Pancreas (tissue), 10 donors: ENCODE measurements at regions not wholly inside any gene's neighbourhood (a gene's known extent, or its start where the extent isn't known, plus 50 kb on each side); places are given as distances from the start of the nearest gene placed in this dataset.

Source experiments
- ATAC-seq, 4 donors: fragments of 200-7000 bp; cut with Tn5 transposase; one replicate each; pipeline versions ENCODE4 v1.8.0 to v1.9.1; 2020; ENCODE audit warnings: mild to moderate bottlenecking in 4 of 4, moderate library complexity in 4 of 4
- DNase-seq, 6 donors: peaks; one replicate each; pipeline ENCODE4 v3.0.0-alpha.2; 2020
- FAIRE-seq: peaks from 2 replicates; lab custom pipeline; 2012; peaks lifted over from hg19 to GRCh38; lab: Jason Lieb, UNC
- H3K27ac ChIP-seq, 4 donors: fragments of 200-600 bp; sonication (generic); 1 replicate in 3 of 4; 2 replicates in 1 of 4; pipeline versions ENCODE4 v1.5.0 to v1.8.0; 2020
- H3K27me3 ChIP-seq, 4 donors: fragments of 200-600 bp; one replicate each; pipeline ENCODE4 v1.8.0; 2021
- H3K36me3 ChIP-seq, 3 donors: fragments of 200-600 bp; sonication (generic) in 1 of 3; one replicate each; pipeline versions ENCODE4 v1.5.0 to v1.8.0; 2020 to 2021
- H3K4me1 ChIP-seq, 3 donors: fragments of 200-600 bp; one replicate each; pipeline ENCODE4 v1.8.0; 2021
- H3K4me3 ChIP-seq, 4 donors: fragments of 200-600 bp; sonication (generic) in 2 of 4; one replicate each; pipeline versions ENCODE4 v1.5.0 to v1.8.0; 2020 to 2021
- H3K9me3 ChIP-seq, 4 donors: fragments of 200-600 bp; one replicate each; pipeline ENCODE4 v1.8.0; 2021
- WGBS, 2 donors: extraction: QIAGEN DNeasy Blood & Tissue Kit; methylation state at CpG; one replicate each; pipeline ENCODE4 v1.1.7; 2013; 5-methylcytosine and 5-hydroxymethylcytosine counted together
- intact Hi-C, 3 donors: fragments of 100-400 bp; cut with DNase I; formaldehyde crosslinking; loops; one replicate each; pipeline versions ENCODE4 v1.11.1 to v1.14.2; 2022
- TF ChIP-seq, protein P1 (sequence below), 4 donors: fragments of 200-600 bp; sonication (generic) in 3 of 4; IDR thresholded peaks; one replicate each; pipeline versions ENCODE4 v1.5.0 to v1.8.0; 2021; ENCODE audit warnings: antibody characterized with exemption in 4 of 4
- donor health status: healthy with polysubstance abuse.
- donor health status: DM: no; HTN: no; CAD: no; lungs with moderate emphysema.
- donor health status: DM: no; HTN: no; CAD: no.
- donor health status: control.
- donor health status: control.
- donor health status: Bipolar disorder and iron deficiency.
- donor health status: DM: yes; HTN: yes; CAD: no.
- donor health status: DM: no; HTN: no; CAD: no.
- donor health status: DM: no; HTN: no; CAD: no.
- donor health status: DM: yes; HTN: yes; CAD: no.

DNA sequence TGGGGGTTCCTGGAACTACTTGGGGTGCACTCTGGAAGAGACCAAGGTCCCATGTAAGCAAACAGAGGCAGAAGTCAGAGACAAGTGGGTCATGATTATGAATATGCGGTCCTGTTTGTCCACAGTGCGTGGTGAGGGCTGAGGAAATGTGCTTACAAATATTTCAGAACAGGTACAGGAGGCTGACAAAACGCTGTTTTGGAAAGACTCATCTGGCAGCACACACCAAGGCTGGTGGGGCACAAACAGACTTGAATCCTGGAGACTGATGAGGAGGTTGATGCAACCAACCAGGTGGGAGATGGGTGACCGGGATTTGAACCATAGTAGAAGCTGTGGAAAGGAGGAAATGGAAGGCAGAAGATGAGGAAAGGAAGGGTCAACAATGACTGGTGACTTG is 83.8 kb downstream of the ADRB2 start:
- TF ChIP-seq, protein P1, sequence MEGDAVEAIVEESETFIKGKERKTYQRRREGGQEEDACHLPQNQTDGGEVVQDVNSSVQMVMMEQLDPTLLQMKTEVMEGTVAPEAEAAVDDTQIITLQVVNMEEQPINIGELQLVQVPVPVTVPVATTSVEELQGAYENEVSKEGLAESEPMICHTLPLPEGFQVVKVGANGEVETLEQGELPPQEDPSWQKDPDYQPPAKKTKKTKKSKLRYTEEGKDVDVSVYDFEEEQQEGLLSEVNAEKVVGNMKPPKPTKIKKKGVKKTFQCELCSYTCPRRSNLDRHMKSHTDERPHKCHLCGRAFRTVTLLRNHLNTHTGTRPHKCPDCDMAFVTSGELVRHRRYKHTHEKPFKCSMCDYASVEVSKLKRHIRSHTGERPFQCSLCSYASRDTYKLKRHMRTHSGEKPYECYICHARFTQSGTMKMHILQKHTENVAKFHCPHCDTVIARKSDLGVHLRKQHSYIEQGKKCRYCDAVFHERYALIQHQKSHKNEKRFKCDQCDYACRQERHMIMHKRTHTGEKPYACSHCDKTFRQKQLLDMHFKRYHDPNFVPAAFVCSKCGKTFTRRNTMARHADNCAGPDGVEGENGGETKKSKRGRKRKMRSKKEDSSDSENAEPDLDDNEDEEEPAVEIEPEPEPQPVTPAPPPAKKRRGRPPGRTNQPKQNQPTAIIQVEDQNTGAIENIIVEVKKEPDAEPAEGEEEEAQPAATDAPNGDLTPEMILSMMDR (IDR thresholded peaks at IDR 0.05), result no peak

DNA sequence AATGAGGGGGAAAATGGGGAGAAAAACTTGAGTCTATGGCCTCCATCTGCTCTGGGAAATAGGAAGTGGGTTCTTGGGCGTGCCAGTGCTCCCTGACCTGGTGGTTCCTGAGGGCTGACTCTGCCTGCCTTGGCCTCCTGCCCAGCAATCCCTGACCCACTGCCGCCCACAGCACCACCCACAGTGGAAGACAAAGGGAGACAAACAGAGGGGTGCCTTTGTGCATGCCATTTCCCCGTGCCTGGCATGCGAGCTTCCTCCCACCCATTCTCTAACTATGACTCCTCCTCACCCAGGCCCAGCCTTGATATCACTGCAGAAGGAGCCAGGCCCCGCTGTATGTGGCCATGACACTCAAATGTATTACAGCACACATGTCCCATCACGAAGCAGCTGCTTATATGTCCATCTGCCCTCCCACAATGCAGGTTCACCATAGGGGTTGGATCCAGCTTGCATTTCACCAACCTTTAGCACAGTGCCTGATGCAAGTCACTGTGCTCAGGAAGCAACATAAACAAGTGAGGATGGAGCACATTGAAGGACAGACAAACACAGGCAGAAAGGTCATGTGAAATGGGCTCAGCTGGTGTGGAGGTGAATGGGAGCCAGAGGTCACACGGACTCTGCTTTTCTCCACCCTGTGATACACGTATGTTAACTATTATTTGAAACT is 84.4 kb downstream of the ADRB2 start:
- no peak overlapping the region for H3K4me3 ChIP-seq
- intact Hi-C loops, result loop anchor here in 1 of 3 donors (10.0 kb wide), 1 partner anchor 94 kb away; no protein-coding TSS in a partner anchor
- DNase-seq (peak in 1 of 6 donors; percentile 24), FAIRE-seq (no peak), ATAC-seq (peak in 1 of 4 donors; percentile 51)
- TF ChIP-seq, protein P1 (IDR thresholded peaks at IDR 0.05), result no peak
- H3K27me3 ChIP-seq, result no peaks in the 10 kb centered on the region
- no peak overlapping the region for H3K27ac ChIP-seq
- H3K36me3 ChIP-seq, result no peaks in the 10 kb centered on the region
- WGBS, 2 donors, result 71 to 75% methylated on average over 8 of the region's 8 CpGs
- H3K4me1 ChIP-seq, result no peaks in the 10 kb centered on the region
- no peaks in the 10 kb centered on the region for H3K9me3 ChIP-seq

More for the DNA sequence above, 83.8 kb downstream of the ADRB2 start:
- H3K27me3 ChIP-seq, result no peaks in the 10 kb centered on the region
- WGBS, 2 donors, result 80 to 85% methylated on average over 4 of the region's 4 CpGs
- H3K27ac ChIP-seq, result no peak overlapping the region
- H3K4me3 ChIP-seq, result no peak overlapping the region
- DNase-seq (no peak), ATAC-seq (no peak), FAIRE-seq (no peak)
- H3K4me1 ChIP-seq, result no peaks in the 10 kb centered on the region
- no peaks in the 10 kb centered on the region for H3K36me3 ChIP-seq
- H3K9me3 ChIP-seq, result no peaks in the 10 kb centered on the region
- intact Hi-C loops, result loop anchor here in 1 of 3 donors (10.0 kb wide), 1 partner anchor 95 kb away; no protein-coding TSS in a partner anchor

DNA sequence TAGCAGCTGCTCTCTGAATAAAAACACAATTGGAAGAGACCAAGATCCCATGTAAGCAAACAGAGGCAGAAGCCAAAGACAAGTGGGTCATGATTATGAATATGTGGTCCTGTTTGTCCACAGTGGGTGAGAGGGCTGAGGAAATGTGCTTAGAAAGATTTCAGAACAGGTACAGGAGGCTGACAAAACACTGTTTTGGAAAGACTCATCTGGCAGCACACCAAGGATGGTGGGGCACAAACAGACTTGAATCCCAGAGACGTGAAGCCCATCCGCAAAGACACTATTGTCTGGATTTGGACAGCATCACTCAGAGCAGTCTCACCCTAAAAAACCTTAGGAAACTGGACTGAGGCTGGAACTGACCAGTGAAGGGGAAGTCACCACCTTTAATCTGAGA is 85.0 kb downstream of the ADRB2 start:
- Histone ChIP-seq H3K4me3 (no peak overlapping the region), H3K36me3 (no peaks in the 10 kb centered on the region), H3K9me3 (no peaks in the 10 kb centered on the region), H3K27me3 (no peaks in the 10 kb centered on the region), H3K27ac (no peak overlapping the region), H3K4me1 (no peaks in the 10 kb centered on the region)
- WGBS, 2 donors, result 88 to 93% methylated on average over 2 of the region's 2 CpGs
- FAIRE-seq (no peak), ATAC-seq (no peak), DNase-seq (no peak)
- intact Hi-C loops, result loop anchor here in 1 of 3 donors (10.0 kb wide), 1 partner anchor 93 kb away; no protein-coding TSS in a partner anchor
- TF ChIP-seq, protein P1 (IDR thresholded peaks at IDR 0.05), result no peak

DNA sequence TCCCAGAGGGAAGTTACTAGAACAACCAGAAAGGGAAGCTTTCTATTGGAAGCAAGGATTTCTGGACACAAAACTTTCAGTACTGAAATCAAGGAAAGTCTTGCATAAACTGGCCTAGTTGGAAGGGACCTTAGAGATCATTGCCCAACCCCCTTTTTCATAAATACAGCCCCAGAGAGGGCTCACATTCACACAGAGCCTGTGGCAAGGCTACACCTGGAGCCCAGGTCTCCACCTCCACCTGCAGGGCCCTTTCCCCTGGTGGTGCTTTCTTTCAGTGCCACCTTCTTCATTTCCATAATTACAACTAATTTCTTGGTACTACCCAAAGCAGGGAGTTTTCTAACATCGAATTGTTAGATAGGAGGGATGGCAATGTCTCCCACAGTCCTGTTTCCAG is 85.7 kb downstream of the ADRB2 start:
- no peaks in the 10 kb centered on the region for H3K4me1 ChIP-seq

More for the DNA sequence above, 85.7 kb downstream of the ADRB2 start:
- Histone ChIP-seq H3K27me3 (no peaks in the 10 kb centered on the region), H3K9me3 (no peaks in the 10 kb centered on the region), H3K36me3 (no peaks in the 10 kb centered on the region), H3K27ac (no peak overlapping the region), H3K4me3 (no peak overlapping the region)
- intact Hi-C loops, result loop anchor here in 1 of 3 donors (10.0 kb wide), 1 partner anchor 93 kb away; no protein-coding TSS in a partner anchor
- DNase-seq, result no peak
- no peak for FAIRE-seq
- 56 to 61% methylated on average over 1 of the region's 1 CpG for WGBS, 2 donors
- TF ChIP-seq, protein P1 (IDR thresholded peaks at IDR 0.05), result no peak
- ATAC-seq, result no peak
